ENCODE measurements at regions not wholly inside any gene's neighbourhood (a gene's known extent, or its start where the extent isn't known, plus 50 kb on each side); places are given as distances from the start of the nearest gene placed in this dataset.
"Not testable (repeated sequence)": the region's sequence is repeated elsewhere in the genome, so short reads cannot be mapped to it uniquely, and the experiment has no call there.

GRCh38 chr16:25601306-25601705, 90.5 kb upstream of the HS3ST4 start:
- not testable (repeated sequence) for TF ChIP-seq POLR2AphosphoS5, POLR2A (IDR thresholded peaks at IDR 0.05; ENCODE audit: low read depth, low read length)
